Astrocyte of the spinal cord (primary cell): ENCODE measurements at regions not wholly inside any gene's neighbourhood (a gene's known extent, or its start where the extent isn't known, plus 50 kb on each side); places are given as distances from the start of the nearest gene placed in this dataset.

Experiments
- DNase-seq: peaks from one replicate; pipeline ENCODE4 v3.0.0; 2011; ENCODE audit warnings: low read depth, low spot score
- H3K4me3 ChIP-seq: 2 replicates; pipeline ENCODE4 v1.5.1; 2011; ENCODE audit warnings: low read depth, mild to moderate bottlenecking, low read length, moderate library complexity
- CTCF ChIP-seq: IDR thresholded peaks from 2 replicates; pipeline ENCODE4 v1.5.1; 2012; ENCODE audit warnings: low read depth, mild to moderate bottlenecking, low read length, inconsistent platforms
- in situ Hi-C: cut with HindIII; loops from 2 replicates; pipeline ENCODE4 v1.10.0; 2017; ENCODE audit warnings: low sequenced_read_pairs

- no peak overlapping the region for H3K4me3 ChIP-seq
- in situ Hi-C loops = no loop called here
- DNase-seq = no peak
- TF ChIP-seq CTCF = no peak
These were observed 420.0 kb downstream of the MN1 start for GRCh38 chr22:27381552-27381951.

GRCh38 chr22:27381960-27382742 lies 419.4 kb downstream of the MN1 start:
- no peak for TF ChIP-seq CTCF
- no peak overlapping the region for H3K4me3 ChIP-seq
- DNase-seq = no peak
- in situ Hi-C loops = no loop called here

DNA sequence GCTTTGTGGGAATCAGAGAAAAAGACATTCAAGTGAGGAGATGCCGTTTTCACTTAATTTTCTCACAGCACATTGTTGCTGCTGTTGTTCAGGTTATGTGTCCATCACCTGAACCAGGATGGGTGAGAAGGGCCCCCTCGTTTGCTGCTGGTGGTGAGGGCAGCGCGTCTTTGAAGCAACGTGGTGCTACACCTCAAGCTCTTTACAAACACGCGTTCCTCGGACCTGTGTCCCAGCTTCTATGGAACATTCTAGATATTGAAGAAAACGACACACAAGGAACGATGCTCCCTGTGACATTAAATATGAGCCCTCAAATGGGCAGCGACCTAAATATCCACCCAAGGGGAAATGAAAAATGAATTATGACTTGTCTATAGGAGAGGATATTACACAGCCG lies 418.6 kb downstream of the MN1 start:
- no peak for TF ChIP-seq CTCF
- no peak for DNase-seq
- in situ Hi-C loops = no loop called here
- H3K4me3 ChIP-seq = no peak overlapping the region

DNA sequence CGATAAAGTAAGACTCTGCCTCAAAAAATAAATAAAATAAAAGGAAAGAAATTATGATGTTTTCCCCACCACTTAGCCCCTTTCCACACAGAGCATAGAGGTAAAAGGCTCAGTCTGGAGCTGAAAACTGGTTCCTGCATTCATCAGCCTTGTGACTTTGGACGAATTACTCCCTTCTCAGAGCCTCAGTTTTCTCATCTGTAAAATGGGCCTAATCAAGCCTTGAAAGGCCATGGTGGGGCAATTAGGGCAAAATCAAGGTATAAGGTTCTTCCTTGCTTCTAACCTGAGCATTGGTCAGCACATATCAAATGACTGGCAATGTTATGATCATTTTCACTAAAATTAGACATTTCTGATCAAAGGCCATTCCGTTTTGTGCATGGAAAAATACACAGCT lies 417.7 kb downstream of the MN1 start:
- in situ Hi-C loops = no loop called here
- DNase-seq = no peak
- TF ChIP-seq CTCF = no peak
- H3K4me3 ChIP-seq = no peak overlapping the region

DNA sequence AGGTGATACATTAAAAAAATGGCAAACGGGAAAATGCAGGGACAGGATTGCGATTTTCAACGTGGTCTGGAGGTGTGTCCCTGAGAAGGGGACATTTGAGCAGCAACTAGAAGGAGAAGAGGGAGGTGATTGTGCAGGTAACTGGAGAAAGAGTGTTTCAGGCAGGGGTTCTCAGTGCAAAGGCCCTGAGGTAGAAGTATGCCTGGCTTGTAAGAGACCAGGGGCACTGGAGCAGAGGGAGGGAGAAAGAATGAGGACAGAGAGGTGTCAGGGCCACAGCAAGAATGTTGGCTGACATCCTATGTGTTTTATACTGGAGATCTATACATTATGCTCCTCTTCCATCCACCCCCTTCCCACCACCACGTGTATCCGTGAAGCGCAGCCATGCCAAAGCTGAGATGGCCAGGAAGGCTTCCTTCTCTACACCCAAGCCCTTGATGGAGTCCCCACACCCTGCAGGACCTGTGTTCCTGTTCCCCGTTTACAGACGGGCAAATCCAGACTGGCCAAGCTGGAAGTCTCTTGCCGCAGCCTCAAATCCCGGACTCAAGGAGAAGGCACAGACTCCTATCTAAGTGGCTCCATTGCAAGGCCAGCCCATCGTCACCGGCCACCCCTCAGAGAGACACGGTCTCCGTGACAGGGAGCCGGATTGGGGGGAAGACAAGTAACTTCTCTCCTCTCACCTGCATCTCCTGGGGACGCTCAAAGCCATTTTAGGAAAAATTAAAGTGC lies 416.1 kb downstream of the MN1 start:
- in situ Hi-C loops = no loop called here
- H3K4me3 ChIP-seq = no peak overlapping the region
- no peak for DNase-seq
- no peak for TF ChIP-seq CTCF

DNA sequence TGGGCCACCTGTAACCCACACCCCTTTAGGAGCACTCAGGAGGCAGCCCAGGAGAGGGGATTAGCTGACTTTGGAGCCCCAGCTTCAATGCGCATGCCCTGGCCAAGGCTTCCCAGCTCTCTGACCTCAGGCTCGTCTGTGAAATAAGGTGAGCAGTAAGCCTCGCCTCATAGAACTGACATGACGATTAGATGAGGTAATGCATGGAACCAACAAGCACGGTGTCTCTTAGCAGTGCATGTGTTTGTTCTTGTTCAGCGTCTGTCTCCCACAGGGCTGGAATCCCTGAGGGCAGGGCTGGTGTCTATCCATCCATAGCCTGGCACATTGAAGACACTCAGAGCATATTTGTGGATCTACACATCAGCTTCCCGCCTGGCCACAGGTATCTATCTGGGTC lies 415.4 kb downstream of the MN1 start:
- in situ Hi-C loops = no loop called here
- TF ChIP-seq CTCF = no peak
- H3K4me3 ChIP-seq = no peak overlapping the region
- no peak for DNase-seq
